GM19452 (cell line): ENCODE measurements at regions not wholly inside any gene's neighbourhood (a gene's known extent, or its start where the extent isn't known, plus 50 kb on each side); places are given as distances from the start of the nearest gene placed in this dataset.

Source experiments
- ATAC-seq: cut with Tn5 transposase; IDR thresholded peaks from one replicate; pipeline ENCODE4 v1.9.1; 2021; ENCODE audit not compliant: unreplicated experiment

DNA sequence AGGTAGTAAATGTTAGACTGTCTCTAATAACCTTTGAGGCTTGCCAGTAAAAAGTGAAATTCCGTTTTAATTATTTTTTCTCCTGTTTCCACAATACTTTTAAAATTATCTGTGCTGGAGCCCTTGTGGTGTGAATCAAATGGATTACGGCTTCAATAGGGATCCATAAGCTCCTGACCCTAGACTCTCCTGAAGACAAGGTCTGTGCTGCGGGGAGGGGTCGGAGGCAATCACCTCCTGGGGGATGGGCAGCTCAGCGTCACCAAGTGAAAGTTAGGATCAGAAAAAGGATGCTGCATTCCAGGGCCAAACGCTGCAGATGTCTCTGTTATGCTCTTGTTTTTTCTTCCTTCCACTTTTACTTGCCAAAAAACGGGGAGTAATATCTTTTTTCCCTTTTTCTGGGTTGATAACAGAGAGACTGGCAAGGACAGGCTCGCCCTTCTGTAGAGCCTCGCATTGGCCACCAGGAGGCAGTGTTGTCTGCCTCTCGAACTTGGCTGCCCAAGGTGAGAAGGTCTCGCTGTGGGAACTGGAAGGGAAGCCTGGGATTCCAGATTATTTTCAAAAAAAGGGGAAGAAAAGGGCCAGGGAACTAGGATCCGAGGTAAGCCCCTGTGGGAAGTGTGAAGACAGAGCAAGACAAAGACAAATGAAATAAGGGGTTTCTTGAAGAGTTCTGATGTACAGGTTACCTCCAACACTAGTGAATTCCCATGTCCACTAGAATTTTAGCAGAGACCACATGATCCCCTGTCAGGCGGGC lies 621.9 kb downstream of the ACTR3B start:
- ATAC-seq: no peak

DNA sequence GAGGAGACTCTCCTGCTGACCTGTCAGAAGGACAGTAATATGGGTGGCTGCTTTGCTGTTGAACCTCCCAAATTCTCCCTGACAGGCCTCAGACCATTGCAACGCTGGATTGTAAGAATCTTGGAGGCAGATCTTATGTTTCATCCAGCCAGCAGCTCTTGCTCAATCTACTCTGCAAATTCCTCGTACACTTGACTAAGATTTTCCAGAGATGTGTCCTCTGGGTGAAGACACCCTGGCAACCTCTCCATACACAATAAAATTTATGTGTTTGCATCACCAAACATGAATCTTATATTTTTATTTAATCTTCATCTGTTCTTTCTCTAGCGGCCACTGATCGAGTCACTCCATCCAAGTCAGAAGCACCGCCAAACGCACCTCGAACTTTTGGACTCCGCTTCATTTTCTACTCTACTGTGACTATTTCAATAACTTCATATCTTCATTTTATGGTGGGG lies 623.1 kb downstream of the ACTR3B start:
- ATAC-seq: no peak

DNA sequence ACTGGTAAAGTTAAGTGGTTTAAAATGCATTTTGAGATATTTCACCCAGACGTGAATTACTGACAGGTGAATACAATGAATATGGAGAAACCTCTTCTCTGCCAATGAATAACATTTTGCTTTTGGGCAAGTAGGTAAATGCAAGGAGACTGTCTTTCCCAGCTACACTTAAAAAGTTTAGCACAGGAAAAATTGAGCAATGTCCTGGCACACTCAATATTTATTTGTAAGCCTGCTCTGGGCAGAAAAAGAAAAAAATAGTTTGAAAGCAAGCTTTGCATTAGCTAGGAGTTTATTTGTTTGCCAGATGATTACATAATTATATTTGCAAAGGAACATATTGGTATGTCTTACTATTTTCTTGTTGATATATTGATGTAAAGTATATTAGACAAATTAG lies 624.2 kb downstream of the ACTR3B start:
- ATAC-seq: no peak

DNA sequence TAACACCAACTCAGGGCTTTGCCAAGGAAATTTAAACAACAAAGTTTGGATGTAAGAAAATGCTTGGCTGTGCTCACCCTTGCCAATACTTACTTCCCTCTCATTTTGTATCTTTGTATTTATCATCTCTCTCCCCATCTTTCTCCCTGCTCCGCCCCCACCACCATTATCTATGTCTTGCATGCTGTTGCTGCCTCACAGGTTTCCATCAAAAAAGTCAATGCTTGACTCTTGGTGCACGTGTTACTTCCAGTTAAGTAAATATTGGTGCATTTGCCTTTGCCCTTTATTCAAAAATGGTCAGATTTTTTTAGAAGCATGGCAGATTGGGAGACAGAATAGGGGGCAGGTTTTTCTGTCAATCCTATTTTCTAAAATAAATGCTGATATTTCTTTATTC lies 626.0 kb downstream of the ACTR3B start:
- ATAC-seq: no peak

DNA sequence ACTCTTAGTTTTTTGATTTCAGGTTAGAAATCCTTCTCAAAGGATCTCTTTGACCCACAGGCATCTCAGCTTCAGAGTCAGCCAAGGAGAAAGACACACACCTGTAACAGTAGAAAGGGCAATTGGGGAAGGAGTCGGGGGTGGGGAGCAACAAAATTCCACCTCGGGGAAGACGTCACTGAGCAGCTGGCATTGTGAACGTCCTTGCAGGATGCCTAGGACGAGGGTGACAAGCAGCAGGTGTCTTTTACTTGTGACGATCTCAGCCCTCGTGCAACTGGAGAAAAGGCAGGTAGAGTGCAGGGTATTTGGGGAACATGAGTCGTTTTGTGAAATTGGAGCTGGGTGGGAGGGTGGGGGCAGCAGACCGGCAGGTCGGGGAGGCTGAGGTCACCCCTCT lies 627.0 kb downstream of the ACTR3B start:
- ATAC-seq: no peak

DNA sequence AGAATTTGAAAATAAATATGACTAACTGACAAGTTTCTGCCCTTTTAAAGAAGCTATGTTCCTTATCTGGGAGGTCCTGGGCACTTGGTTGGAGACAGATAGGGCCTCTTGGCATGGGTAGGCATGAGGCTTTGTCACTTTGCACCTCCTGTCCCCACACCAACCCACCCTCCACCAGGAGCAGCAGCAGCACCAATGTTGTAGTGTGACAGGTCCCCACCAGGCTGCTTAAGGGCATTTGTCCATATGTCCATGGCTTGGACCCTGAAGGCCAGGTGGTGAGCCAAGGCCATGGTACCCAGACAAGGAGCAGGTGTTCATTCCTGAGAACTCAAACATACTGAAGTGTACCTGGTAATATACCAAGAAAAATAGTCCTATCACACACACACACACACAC lies 629.1 kb downstream of the ACTR3B start:
- no peak for ATAC-seq

DNA sequence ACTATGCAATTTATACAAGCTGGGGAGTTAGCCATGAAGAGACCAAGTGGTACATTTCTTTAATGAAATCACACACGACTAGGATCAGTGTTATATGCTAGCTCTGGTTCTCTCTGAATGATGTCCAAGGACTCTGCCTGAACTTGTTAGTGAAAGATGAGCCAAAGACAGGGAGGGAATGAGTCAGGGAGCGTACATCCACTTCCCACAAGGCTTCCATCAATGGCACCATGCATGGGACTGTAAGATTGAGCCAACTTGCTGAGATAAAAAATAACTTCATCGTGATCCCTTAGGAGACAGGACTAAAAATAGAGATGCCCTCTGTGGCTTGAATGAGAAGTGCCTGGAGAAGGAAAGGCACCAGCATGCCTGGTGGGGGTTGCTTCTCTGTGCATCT lies 629.7 kb downstream of the ACTR3B start:
- no peak for ATAC-seq

- no peak for ATAC-seq
Measured at GRCh38 chr7:153390955-153391354, 631.4 kb downstream of the ACTR3B start.

GRCh38 chr7:153392726-153393125 lies 633.2 kb downstream of the ACTR3B start:
- ATAC-seq: no peak

DNA sequence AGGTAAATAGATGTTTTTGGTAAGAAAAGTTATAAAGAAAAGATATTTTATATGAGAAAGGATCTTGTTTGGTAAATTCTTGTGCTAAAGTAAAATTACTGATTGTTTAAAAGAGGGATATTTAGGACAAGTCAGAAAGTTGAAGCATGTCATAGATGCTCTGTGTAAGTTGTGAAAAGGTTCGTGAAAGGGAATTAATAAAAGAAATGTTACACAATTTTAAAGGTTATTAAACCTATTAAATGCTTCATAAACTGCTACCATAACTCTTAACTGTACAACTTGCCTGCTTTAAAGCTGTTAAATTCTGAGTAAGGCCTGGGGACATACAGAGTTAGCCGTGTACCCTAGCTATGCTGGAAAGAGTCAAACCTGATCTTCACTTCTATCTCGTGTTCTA lies 634.1 kb downstream of the ACTR3B start:
- no peak for ATAC-seq

DNA sequence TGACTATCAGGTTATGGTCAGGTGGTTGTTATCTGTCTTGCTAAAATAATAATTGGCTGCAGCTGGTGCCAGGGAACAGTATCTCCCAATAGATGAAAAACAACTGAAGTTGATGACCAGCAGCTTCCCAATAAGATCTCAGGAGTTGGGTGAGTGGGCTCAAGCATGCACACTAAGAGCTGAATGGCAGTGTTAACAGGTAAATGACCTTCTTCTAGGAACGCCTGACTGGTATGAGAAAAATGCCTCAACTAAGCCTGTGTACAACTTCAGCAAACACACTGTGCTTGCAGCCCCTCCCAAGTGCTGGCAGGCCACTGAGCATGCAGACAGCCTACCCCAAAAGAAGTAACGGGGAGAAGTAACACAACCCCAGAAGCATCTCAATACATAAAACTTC lies 636.9 kb downstream of the ACTR3B start:
- ATAC-seq: no peak

DNA sequence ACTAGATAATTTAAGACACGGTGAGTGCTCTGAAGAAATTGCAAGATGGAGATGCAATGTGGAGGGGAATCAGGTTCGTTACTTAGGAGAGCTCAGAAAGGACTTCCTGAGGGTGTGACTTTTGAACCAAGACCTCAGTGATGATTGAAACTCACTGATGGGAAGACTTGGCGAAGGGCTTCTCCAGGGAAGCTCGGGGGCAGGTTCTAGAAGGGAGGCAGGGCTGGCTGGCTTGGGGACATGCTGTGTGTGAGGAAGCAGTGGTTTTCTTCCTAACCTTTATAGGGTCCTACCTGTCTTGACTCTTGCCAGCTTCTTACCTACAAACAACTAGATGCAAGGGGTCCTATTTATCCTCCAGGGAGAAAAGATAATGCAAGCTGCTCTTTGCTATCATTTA lies 637.9 kb downstream of the ACTR3B start:
- no peak for ATAC-seq

GRCh38 chr7:153397906-153398305 lies 638.4 kb downstream of the ACTR3B start:
- no peak for ATAC-seq

DNA sequence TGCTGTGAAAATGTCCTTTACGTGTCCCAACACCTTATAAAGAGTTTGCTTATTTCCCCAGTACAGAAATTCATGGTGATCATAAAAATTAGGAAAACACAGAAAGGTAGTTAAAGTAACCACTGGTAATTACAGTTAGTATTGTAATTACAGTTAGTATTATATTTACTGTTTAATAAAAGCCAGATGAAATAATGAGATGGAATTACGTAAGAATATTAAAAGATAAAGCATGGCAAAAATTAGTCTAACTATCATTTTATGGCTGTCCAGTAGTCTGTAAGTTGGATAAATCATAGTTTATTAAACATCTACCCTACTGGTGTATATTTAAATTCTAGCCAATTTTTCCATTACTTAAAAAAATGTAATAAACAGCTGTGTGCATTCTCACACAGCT lies 638.8 kb downstream of the ACTR3B start:
- no peak for ATAC-seq

- no peak for ATAC-seq
Measured at GRCh38 chr7:153398789-153399553, 639.4 kb downstream of the ACTR3B start.

- ATAC-seq: no peak
Measured at GRCh38 chr7:153399554-153399940, 640.0 kb downstream of the ACTR3B start.

DNA sequence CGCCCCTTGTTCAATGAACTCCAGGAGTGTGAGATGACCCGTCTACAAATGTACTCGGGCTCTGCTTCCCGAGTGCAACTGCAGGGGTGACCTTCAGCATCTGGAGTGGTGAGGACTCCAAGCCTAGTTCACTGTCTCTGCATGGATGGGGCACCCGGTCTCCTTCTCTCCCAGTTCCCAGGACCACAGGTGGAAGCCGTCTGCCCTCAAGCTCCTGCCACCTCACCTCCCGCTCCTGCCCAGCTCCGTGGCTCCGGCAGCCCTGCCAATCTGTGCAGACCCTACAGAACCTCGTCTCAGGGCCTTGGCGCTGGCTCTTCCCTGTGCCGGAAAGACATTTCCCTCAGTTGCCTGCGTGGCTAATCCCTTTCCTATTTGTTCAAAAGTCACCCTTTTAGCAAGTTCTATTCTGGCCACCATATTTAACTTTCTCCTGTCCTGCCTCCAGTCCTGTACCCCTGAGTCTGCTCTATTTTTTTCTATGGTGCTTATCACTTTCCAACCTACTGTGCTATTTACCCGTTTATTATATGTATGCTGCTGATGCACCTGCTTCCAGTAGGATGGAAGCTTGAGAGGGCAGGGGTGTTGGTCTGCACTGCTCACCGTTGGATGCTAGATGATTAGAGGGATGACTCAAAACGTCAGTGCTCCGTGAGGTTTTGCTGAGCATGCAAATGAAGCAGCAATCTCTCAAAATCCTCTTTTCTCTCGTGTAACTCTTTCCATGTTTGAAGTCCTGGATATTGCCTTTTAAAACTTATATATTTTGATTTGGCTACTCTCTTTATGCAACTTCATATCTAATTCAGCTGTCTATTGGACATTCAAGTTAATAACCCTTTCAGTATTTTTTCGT lies 641.4 kb downstream of the ACTR3B start:
- ATAC-seq: no peak

GRCh38 chr7:153401795-153402720 lies 642.5 kb downstream of the ACTR3B start:
- ATAC-seq: no peak

- no peak for ATAC-seq
Measured at GRCh38 chr7:153402721-153403541, 643.4 kb downstream of the ACTR3B start.

DNA sequence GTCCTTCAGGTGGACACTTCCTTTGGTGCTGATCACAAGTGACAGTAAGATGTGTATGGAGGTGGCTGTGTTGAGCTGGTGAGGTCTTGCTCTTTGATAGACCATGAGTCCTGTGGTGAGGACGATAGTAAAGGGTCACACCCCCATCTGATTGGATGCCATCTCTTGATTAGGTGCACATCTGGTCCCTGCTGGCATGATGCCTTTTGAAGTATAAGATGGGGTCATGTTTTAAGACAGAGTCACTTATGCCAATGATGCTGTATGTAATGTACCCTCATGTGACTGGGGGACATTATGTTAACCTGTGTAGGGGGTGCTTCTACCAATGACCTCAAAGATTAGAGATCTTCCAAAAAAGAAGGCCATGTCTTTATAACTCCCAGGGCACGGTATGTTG lies 644.6 kb downstream of the ACTR3B start:
- no peak for ATAC-seq
